Panc1 (cell line): ENCODE measurements at regions not wholly inside any gene's neighbourhood (a gene's known extent, or its start where the extent isn't known, plus 50 kb on each side); places are given as distances from the start of the nearest gene placed in this dataset.

Experiments
- ATAC-seq: fragments of 200-7000 bp; cut with Tn5 transposase; 2 replicates; pipeline ENCODE4 v1.9.1; 2020; ENCODE audit warnings: mild to moderate bottlenecking, moderate library complexity
- BruUV-seq: library from RNA; stranded (reverse); fragments of 400-500 nt; replicated peaks from 2 replicates; lab custom pipeline; 2021; lab: Mats Ljungman, UMichigan
- CTCF ChIA-PET: fragments of 300-600 bp; sonication (Branson Sonifier 250); formaldehyde crosslinking; loops from one replicate; lab custom pipeline; 2022; ENCODE audit warnings: antibody characterized with exemption; lab: Charles Lee
- POLR2A ChIA-PET: fragments of 300-600 bp; sonication (Branson Sonifier 250); formaldehyde crosslinking; loops from one replicate; lab custom pipeline; 2022; ENCODE audit warnings: antibody characterized with exemption; lab: Charles Lee
- DNase-seq: peaks from one replicate; pipeline ENCODE4 v3.0.0-alpha.2; 2010; ENCODE audit warnings: low read depth, low spot score
- H3K27ac ChIP-seq: 2 replicates; pipeline ENCODE4 v1.5.1; 2011; ENCODE audit warnings: mild to moderate bottlenecking, low read length, inconsistent platforms
- H3K27me3 ChIP-seq: fragments of 200-500 bp; sonication (Bioruptor generic); 2 replicates; pipeline ENCODE4 v1.6.0; 2014; ENCODE audit warnings: low read length, inconsistent platforms; ENCODE audit not compliant: control insufficient read depth, insufficient read depth
- H3K36me3 ChIP-seq: fragments of 200-500 bp; sonication (Bioruptor generic); 2 replicates; pipeline ENCODE4 v1.5.1; 2014; ENCODE audit warnings: inconsistent platforms, mild to moderate bottlenecking, low read length, moderate library complexity; ENCODE audit not compliant: control insufficient read depth, insufficient read depth
- H3K4me1 ChIP-seq: 2 replicates; pipeline ENCODE4 v1.5.1; 2011; ENCODE audit warnings: inconsistent platforms, mild to moderate bottlenecking, low read length, moderate library complexity; ENCODE audit not compliant: control insufficient read depth, insufficient read depth
- H3K4me3 ChIP-seq, 2 experiments: 2 replicates each; pipeline ENCODE4 v1.5.1; 2011 to 2012; ENCODE audit warnings: low read depth in 2 of 2, low read length in 2 of 2, mild to moderate bottlenecking in 2 of 2, inconsistent platforms in 1 of 2, moderate library complexity in 1 of 2
- H3K9me3 ChIP-seq: fragments of 200-500 bp; sonication (Bioruptor generic); 2 replicates; pipeline ENCODE4 v1.5.1; 2014; ENCODE audit warnings: low read depth, mild to moderate bottlenecking, inconsistent platforms, low read length, moderate library complexity; ENCODE audit not compliant: control insufficient read depth, insufficient read depth
- CTCF ChIP-seq: fragments of 450-650 bp; IDR thresholded peaks from 2 replicates; pipeline ENCODE4 v1.5.1; 2017; ENCODE audit warnings: mild to moderate bottlenecking
- POLR2AphosphoS5 ChIP-seq: IDR thresholded peaks from 2 replicates; pipeline ENCODE4 v1.6.1; 2012; ENCODE audit warnings: mild to moderate bottlenecking, low read depth, low read length, moderate library complexity
- REST ChIP-seq, 2 experiments: IDR thresholded peaks; 2 replicates each; pipeline ENCODE4 v1.6.1; 2011 to 2012; ENCODE audit warnings: low read depth in 2 of 2, control low read depth in 1 of 2, low read length in 1 of 2, mild to moderate bottlenecking in 1 of 2, moderate library complexity in 1 of 2; ENCODE audit not compliant: insufficient read depth in 1 of 2
- SIN3A ChIP-seq: IDR thresholded peaks from 2 replicates; pipeline ENCODE4 v1.6.1; 2012; ENCODE audit warnings: low read depth, mild to moderate bottlenecking, low read length, moderate library complexity, borderline replicate concordance; ENCODE audit not compliant: insufficient read depth
- TCF7L2 ChIP-seq: IDR thresholded peaks from 2 replicates; pipeline ENCODE4 v1.6.1; 2011; ENCODE audit warnings: mild to moderate bottlenecking, low read depth, low read length, inconsistent platforms
- in situ Hi-C: cut with HindIII; loops from 2 replicates; pipeline ENCODE4 v1.10.0; 2016; ENCODE audit warnings: low sequenced_read_pairs, low pct_unique_long_range_greater_than_20kb
- intact Hi-C: fragments of 100-400 bp; cut with micrococcal nuclease; formaldehyde crosslinking; loops from one replicate; pipeline ENCODE4 v1.10.0; 2022; ENCODE audit not compliant: unreplicated experiment

DNA sequence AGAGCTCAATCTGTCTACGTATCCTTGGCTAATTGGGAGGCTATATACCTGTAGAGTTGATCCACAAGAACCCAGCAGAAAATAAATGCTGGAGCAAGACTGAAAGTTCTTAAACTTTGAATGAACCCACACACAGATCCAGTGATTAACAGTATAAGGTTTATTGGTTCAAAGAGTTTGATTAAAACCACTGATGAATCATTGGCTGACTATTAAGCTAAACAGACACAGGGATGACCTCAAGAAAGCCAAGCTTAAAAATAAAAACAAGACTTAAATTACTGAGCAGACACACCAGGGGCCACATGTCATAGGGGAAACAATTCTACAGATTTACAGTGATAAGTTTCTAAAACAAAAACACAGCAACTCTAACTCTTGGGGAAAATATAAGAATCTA lies 163.6 kb downstream of the SPATA31D1 start:
- Histone ChIP-seq H3K27ac (no peak overlapping the region), H3K9me3 (no peaks in the 10 kb centered on the region), H3K4me1 (no peaks in the 10 kb centered on the region), H3K27me3 (no peaks in the 10 kb centered on the region), H3K4me3 (no peak overlapping the region), H3K36me3 (no peaks in the 10 kb centered on the region)
- ATAC-seq (no peak), DNase-seq (no peak)
- ChIA-PET CTCF (no interaction called here), POLR2A (no interaction called here)
- intact Hi-C loops, result no loop called here
- in situ Hi-C loops, result no loop called here
- no peak for TF ChIP-seq REST (IDR thresholded peaks at IDR 0.05; ENCODE audit: insufficient read depth in 1 of 2, low read depth in 2 of 2, low read length in 1 of 2)
- no peak for TF ChIP-seq SIN3A
- no peak for TF ChIP-seq TCF7L2
- no peak for TF ChIP-seq POLR2AphosphoS5
- no peak for TF ChIP-seq CTCF
- BruUV-seq, result no TSS peak

DNA sequence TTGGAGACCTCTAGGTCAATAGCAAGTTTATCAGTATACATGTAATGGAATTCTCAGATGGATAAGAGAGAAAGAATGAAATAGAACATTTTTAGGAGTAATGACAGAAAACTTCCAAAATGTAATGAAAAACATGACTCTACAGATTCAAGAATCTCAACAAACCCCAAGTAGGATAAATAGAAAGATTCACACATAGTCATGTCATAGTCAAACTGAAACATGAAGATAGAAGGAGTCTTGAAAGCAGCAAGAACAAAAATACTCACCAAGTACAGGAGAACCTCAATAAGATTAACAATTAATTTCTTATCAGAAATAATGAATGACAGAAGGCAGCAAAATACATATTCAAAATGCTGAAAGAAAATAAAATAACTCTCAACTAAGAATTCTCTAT lies 164.5 kb downstream of the SPATA31D1 start:
- no peak for TF ChIP-seq POLR2AphosphoS5
- TF ChIP-seq REST (IDR thresholded peaks at IDR 0.05; ENCODE audit: insufficient read depth in 1 of 2, low read depth in 2 of 2, low read length in 1 of 2), result no peak
- TF ChIP-seq TCF7L2, result no peak
- TF ChIP-seq CTCF, result no peak
- TF ChIP-seq SIN3A, result no peak
- H3K4me1 ChIP-seq, result no peaks in the 10 kb centered on the region
- no peaks in the 10 kb centered on the region for H3K36me3 ChIP-seq
- POLR2A ChIA-PET, result interaction anchor here (0.6 kb wide), 1 partner anchor 13 kb away, joined by 3 read pairs; no protein-coding TSS in a partner anchor
- no peak overlapping the region for H3K4me3 ChIP-seq
- no peaks in the 10 kb centered on the region for H3K27me3 ChIP-seq
- ATAC-seq (no peak), DNase-seq (no peak)
- CTCF ChIA-PET, result no interaction called here
- in situ Hi-C loops (no loop called here), intact Hi-C loops (no loop called here)
- H3K9me3 ChIP-seq, result no peaks in the 10 kb centered on the region
- BruUV-seq, result no TSS peak
- no peak overlapping the region for H3K27ac ChIP-seq
